ENCODE measurements at regions not wholly inside any gene's neighbourhood (a gene's known extent, or its start where the extent isn't known, plus 50 kb on each side); places are given as distances from the start of the nearest gene placed in this dataset.

GRCh38 chr21:35252831-35253230 is 203.7 kb upstream of the RUNX1 start:
- Histone ChIP-seq H4K20me1 (ENCODE audit: insufficient read depth, low read length, poor library complexity, severe bottlenecking) (no peaks in the 10 kb centered on the region), H3K4me1 (ENCODE audit: insufficient read depth, low read length, poor library complexity, severe bottlenecking) (no peaks in the 10 kb centered on the region), H3K4me3 (ENCODE audit: low read length, poor library complexity, severe bottlenecking) (no peak overlapping the region), H2AFZ (ENCODE audit: low read length) (no peak overlapping the region), H3F3A (ENCODE audit: low read depth) (no peaks in the 10 kb centered on the region), H3K36me3 (ENCODE audit: insufficient read depth, low read length) (no peaks in the 10 kb centered on the region), H3K9me3 (ENCODE audit: insufficient read depth, low read depth, low read length) (no peaks in the 10 kb centered on the region; the same call in 1 of the 2 replicates), H3K9ac (ENCODE audit: low read depth, low read length, poor library complexity, severe bottlenecking) (no peak overlapping the region), H3K4me2 (ENCODE audit: low read depth, low read length, poor library complexity, severe bottlenecking) (no peak overlapping the region), H3K79me2 (ENCODE audit: insufficient read depth, low read length) (no peaks in the 10 kb centered on the region), H3K27me3 (ENCODE audit: insufficient read depth, low read length, poor library complexity, severe bottlenecking) (no peaks in the 10 kb centered on the region), H3K9me2 (replicated peaks; ENCODE audit: low read depth, low read length) (no peaks in the 10 kb centered on the region)
- no peak for TF ChIP-seq CTCF (conservative IDR thresholded peaks at IDR 0.05; ENCODE audit: low read length)
- TF ChIP-seq EZH2phosphoT487 (IDR thresholded peaks at IDR 0.05; ENCODE audit: borderline replicate concordance), result no peak

GRCh38 chr21:35249636-35250035 is 200.5 kb upstream of the RUNX1 start:
- no peaks in the 10 kb centered on the region for H4K20me1 ChIP-seq (ENCODE audit: insufficient read depth, low read length, poor library complexity, severe bottlenecking)
- H3K9me2 ChIP-seq (replicated peaks; ENCODE audit: low read depth, low read length), result no peaks in the 10 kb centered on the region
- no peak overlapping the region for H2AFZ ChIP-seq (ENCODE audit: low read length)
- H3K27me3 ChIP-seq (ENCODE audit: insufficient read depth, low read length, poor library complexity, severe bottlenecking), result no peaks in the 10 kb centered on the region
- no peaks in the 10 kb centered on the region for H3F3A ChIP-seq (ENCODE audit: low read depth)
- H3K36me3 ChIP-seq (ENCODE audit: insufficient read depth, low read length), result no peaks in the 10 kb centered on the region
- H3K4me1 ChIP-seq (ENCODE audit: insufficient read depth, low read length, poor library complexity, severe bottlenecking), result no peaks in the 10 kb centered on the region
- no peak overlapping the region for H3K9ac ChIP-seq (ENCODE audit: low read depth, low read length, poor library complexity, severe bottlenecking)
- no peak overlapping the region for H3K4me3 ChIP-seq (ENCODE audit: low read length, poor library complexity, severe bottlenecking)
- no peaks in the 10 kb centered on the region for H3K79me2 ChIP-seq (ENCODE audit: insufficient read depth, low read length)
- H3K4me2 ChIP-seq (ENCODE audit: low read depth, low read length, poor library complexity, severe bottlenecking), result no peak overlapping the region
- TF ChIP-seq EZH2phosphoT487 (IDR thresholded peaks at IDR 0.05; ENCODE audit: borderline replicate concordance) (no peak), CTCF (conservative IDR thresholded peaks at IDR 0.05; ENCODE audit: low read length) (no peak)
- no peaks in the 10 kb centered on the region; the same call in 1 of the 2 replicates for H3K9me3 ChIP-seq (ENCODE audit: insufficient read depth, low read depth, low read length)

GRCh38 chr21:35245879-35246278 is 196.8 kb upstream of the RUNX1 start:
- Histone ChIP-seq H2AFZ (ENCODE audit: low read length) (no peak overlapping the region), H3K4me1 (ENCODE audit: insufficient read depth, low read length, poor library complexity, severe bottlenecking) (no peaks in the 10 kb centered on the region), H3K27me3 (ENCODE audit: insufficient read depth, low read length, poor library complexity, severe bottlenecking) (no peaks in the 10 kb centered on the region), H3K36me3 (ENCODE audit: insufficient read depth, low read length) (no peaks in the 10 kb centered on the region), H3K9ac (ENCODE audit: low read depth, low read length, poor library complexity, severe bottlenecking) (no peak overlapping the region), H3F3A (ENCODE audit: low read depth) (no peaks in the 10 kb centered on the region), H3K79me2 (ENCODE audit: insufficient read depth, low read length) (no peaks in the 10 kb centered on the region), H3K9me3 (ENCODE audit: insufficient read depth, low read depth, low read length) (no peaks in the 10 kb centered on the region; the same call in 1 of the 2 replicates), H3K4me2 (ENCODE audit: low read depth, low read length, poor library complexity, severe bottlenecking) (no peak overlapping the region), H3K9me2 (replicated peaks; ENCODE audit: low read depth, low read length) (no peaks in the 10 kb centered on the region), H3K4me3 (ENCODE audit: low read length, poor library complexity, severe bottlenecking) (no peak overlapping the region), H4K20me1 (ENCODE audit: insufficient read depth, low read length, poor library complexity, severe bottlenecking) (no peaks in the 10 kb centered on the region)
- TF ChIP-seq CTCF (conservative IDR thresholded peaks at IDR 0.05; ENCODE audit: low read length) (no peak), EZH2phosphoT487 (IDR thresholded peaks at IDR 0.05; ENCODE audit: borderline replicate concordance) (no peak)
